GM12878 (cell line): ENCODE measurements at regions not wholly inside any gene's neighbourhood (a gene's known extent, or its start where the extent isn't known, plus 50 kb on each side); places are given as distances from the start of the nearest gene placed in this dataset.

Source experiments
- CTCF ChIP-seq, 3 experiments: IDR thresholded peaks in 2 of 3; conservative IDR thresholded peaks in 1 of 3; 2 replicates each; pipeline ENCODE4 v1.5.1; 2011; ENCODE audit warnings: low read depth in 3 of 3, low read length in 3 of 3, mild to moderate bottlenecking in 3 of 3, control low read depth in 2 of 3, moderate library complexity in 2 of 3, inconsistent platforms in 1 of 3, mixed read lengths in 1 of 3; ENCODE audit not compliant: control insufficient read depth in 2 of 3, insufficient read depth in 1 of 3; ENCODE audit errors: extremely low read depth in 1 of 3
- FOS ChIP-seq: IDR thresholded peaks from 3 replicates; pipeline ENCODE4 v1.6.1; 2011; ENCODE audit warnings: borderline replicate concordance; ENCODE audit not compliant: insufficient read length; ENCODE audit errors: extremely low read depth
- HDGF ChIP-seq: fragments of 450-650 bp; IDR thresholded peaks from 2 replicates; pipeline ENCODE4 v1.6.1; 2016; ENCODE audit warnings: antibody characterized with exemption
- IKZF1 ChIP-seq: fragments of 450-650 bp; conservative IDR thresholded peaks from 2 replicates; pipeline ENCODE4 v1.6.1; 2017; ENCODE audit warnings: antibody characterized with exemption, mild to moderate bottlenecking
- REST ChIP-seq: IDR thresholded peaks from 2 replicates; pipeline ENCODE4 v1.6.1; 2012; ENCODE audit warnings: mild to moderate bottlenecking, low read depth, low read length
- SMC3 ChIP-seq: IDR thresholded peaks from 2 replicates; pipeline ENCODE4 v1.6.1; 2011; ENCODE audit warnings: low read length, improper control_type of control experiment, borderline replicate concordance
- TBL1XR1 ChIP-seq: IDR thresholded peaks from 2 replicates; pipeline ENCODE4 v1.6.1; 2012; ENCODE audit warnings: low read depth, low read length, improper control_type of control experiment

- no peak for TF ChIP-seq FOS
- TF ChIP-seq HDGF = no peak
- no peak for TF ChIP-seq CTCF (IDR thresholded peaks at IDR 0.05 in 2 of 3, conservative IDR thresholded peaks at IDR 0.05 in 1 of 3; ENCODE audit: control insufficient read depth in 2 of 3, extremely low read depth in 1 of 3, insufficient read depth in 1 of 3, low read depth in 3 of 3, low read length in 3 of 3)
- TF ChIP-seq SMC3 = no peak
- TF ChIP-seq REST = no peak
- TF ChIP-seq IKZF1 = no peak
- TF ChIP-seq TBL1XR1 = no peak
Measured at GRCh38 chr1:168819668-168820067, 90.7 kb upstream of the DPT start.
